ENCODE measurements at regions not wholly inside any gene's neighbourhood (a gene's known extent, or its start where the extent isn't known, plus 50 kb on each side); places are given as distances from the start of the nearest gene placed in this dataset.

DNA sequence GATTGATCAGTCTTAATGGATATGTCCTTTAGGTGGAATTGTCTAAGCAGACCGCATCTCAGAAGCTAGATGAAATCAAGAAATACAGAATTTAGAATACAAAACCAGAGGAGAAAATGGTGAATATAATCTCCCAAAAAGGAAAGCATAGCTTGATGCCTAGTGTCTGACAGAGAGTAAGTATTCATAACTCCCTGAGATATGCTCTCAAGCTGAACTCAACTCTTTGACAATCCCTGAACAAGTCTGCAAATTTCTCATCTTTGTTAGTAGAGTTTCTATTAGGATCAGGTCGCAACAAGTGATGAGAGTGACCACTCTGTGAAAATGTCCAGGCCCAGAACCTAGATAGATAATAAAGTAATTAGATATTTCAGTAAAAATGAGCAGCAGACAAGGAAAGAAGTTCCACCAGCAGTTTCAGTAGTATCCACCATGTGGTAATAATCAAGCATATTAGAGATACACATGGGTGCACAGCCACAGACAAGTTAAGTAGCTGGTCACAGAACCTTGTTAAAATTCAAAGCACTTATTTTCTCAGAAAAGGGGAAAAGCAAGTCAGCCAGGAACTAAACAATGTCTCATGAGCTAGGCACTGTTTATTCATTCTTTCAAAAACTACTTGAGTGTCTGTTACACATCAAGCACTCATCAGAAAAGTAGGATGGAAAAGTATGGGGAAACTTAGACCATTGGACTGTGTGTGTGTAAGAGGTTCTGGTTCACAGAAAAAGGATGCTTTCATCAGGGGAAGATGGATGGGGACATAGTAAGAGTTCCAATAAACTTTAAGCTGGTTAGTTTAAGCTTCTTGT lies 481.5 kb upstream of the TUSC1 start:
- TF ChIP-seq, protein P1, sequence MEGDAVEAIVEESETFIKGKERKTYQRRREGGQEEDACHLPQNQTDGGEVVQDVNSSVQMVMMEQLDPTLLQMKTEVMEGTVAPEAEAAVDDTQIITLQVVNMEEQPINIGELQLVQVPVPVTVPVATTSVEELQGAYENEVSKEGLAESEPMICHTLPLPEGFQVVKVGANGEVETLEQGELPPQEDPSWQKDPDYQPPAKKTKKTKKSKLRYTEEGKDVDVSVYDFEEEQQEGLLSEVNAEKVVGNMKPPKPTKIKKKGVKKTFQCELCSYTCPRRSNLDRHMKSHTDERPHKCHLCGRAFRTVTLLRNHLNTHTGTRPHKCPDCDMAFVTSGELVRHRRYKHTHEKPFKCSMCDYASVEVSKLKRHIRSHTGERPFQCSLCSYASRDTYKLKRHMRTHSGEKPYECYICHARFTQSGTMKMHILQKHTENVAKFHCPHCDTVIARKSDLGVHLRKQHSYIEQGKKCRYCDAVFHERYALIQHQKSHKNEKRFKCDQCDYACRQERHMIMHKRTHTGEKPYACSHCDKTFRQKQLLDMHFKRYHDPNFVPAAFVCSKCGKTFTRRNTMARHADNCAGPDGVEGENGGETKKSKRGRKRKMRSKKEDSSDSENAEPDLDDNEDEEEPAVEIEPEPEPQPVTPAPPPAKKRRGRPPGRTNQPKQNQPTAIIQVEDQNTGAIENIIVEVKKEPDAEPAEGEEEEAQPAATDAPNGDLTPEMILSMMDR (IDR thresholded peaks at IDR 0.05), result no peak
- no peak for TF ChIP-seq POLR2A (IDR thresholded peaks at IDR 0.05)

Measured in breast epithelium (tissue), 3 donors.